ENCODE measurements at regions not wholly inside any gene's neighbourhood (a gene's known extent, or its start where the extent isn't known, plus 50 kb on each side); places are given as distances from the start of the nearest gene placed in this dataset.

- ATAC-seq (ENCODE audit: low read depth): no peak
- ChIA-PET CTCF (no interaction called here), POLR2A (no interaction called here)
- intact Hi-C loops (cut with micrococcal nuclease): no loop called here
- no peak for TF ChIP-seq CTCF (IDR thresholded peaks at IDR 0.05)
- no peaks in the 10 kb centered on the region for H3K36me3 Mint-ChIP-seq (ENCODE audit: low read depth)
- no peak overlapping the region for H3K27ac Mint-ChIP-seq
- H3K9me3 Mint-ChIP-seq: no peaks in the 10 kb centered on the region
- no peak overlapping the region for H3K4me3 Mint-ChIP-seq
- H3K27me3 Mint-ChIP-seq: peaks cover 6% of the 10 kb centered on the region
- no peak for DNase-seq
- no peaks in the 10 kb centered on the region for H3K4me1 Mint-ChIP-seq
Observed at GRCh38 chr9:81462801-81463200, 226.5 kb downstream of the TLE1 start.

GRCh38 chr9:81461196-81461595 lies 228.2 kb downstream of the TLE1 start:
- TF ChIP-seq CTCF (IDR thresholded peaks at IDR 0.05): no peak
- no peaks in the 10 kb centered on the region for H3K36me3 Mint-ChIP-seq (ENCODE audit: low read depth)
- no peaks in the 10 kb centered on the region for H3K4me1 Mint-ChIP-seq
- peaks cover 4% of the 10 kb centered on the region for H3K27me3 Mint-ChIP-seq
- H3K9me3 Mint-ChIP-seq: no peaks in the 10 kb centered on the region
- CTCF ChIA-PET: no interaction called here
- intact Hi-C loops (cut with micrococcal nuclease): no loop called here
- no peak overlapping the region for H3K27ac Mint-ChIP-seq
- no peak overlapping the region for H3K4me3 Mint-ChIP-seq
- ATAC-seq (ENCODE audit: low read depth) (no peak), DNase-seq (no peak)
- POLR2A ChIA-PET: no interaction called here

- ATAC-seq (ENCODE audit: low read depth) (no peak), DNase-seq (no peak)
- Mint-ChIP-seq H3K36me3 (ENCODE audit: low read depth) (no peaks in the 10 kb centered on the region), H3K27me3 (peaks cover 4% of the 10 kb centered on the region), H3K4me3 (no peak overlapping the region), H3K4me1 (no peaks in the 10 kb centered on the region), H3K9me3 (no peaks in the 10 kb centered on the region), H3K27ac (no peak overlapping the region)
- ChIA-PET POLR2A (no interaction called here), CTCF (no interaction called here)
- intact Hi-C loops (cut with micrococcal nuclease): no loop called here
- TF ChIP-seq CTCF (IDR thresholded peaks at IDR 0.05): no peak
Observed at GRCh38 chr9:81460693-81461092, 228.7 kb downstream of the TLE1 start.

- Mint-ChIP-seq H3K4me1 (no peaks in the 10 kb centered on the region), H3K27me3 (peaks cover 4% of the 10 kb centered on the region), H3K27ac (no peak overlapping the region), H3K4me3 (no peak overlapping the region), H3K36me3 (ENCODE audit: low read depth) (no peaks in the 10 kb centered on the region), H3K9me3 (no peaks in the 10 kb centered on the region)
- DNase-seq: no peak
- POLR2A ChIA-PET: no interaction called here
- no peak for TF ChIP-seq CTCF (IDR thresholded peaks at IDR 0.05)
- intact Hi-C loops (cut with micrococcal nuclease): no loop called here
- CTCF ChIA-PET: no interaction called here
- ATAC-seq (ENCODE audit: low read depth): no peak
Observed at GRCh38 chr9:81459591-81459990, 229.8 kb downstream of the TLE1 start.

GRCh38 chr9:81456431-81457006 lies 232.8 kb downstream of the TLE1 start:
- TF ChIP-seq CTCF (IDR thresholded peaks at IDR 0.05): no peak
- CTCF ChIA-PET: no interaction called here
- Mint-ChIP-seq H3K4me3 (no peak overlapping the region), H3K4me1 (no peaks in the 10 kb centered on the region), H3K27me3 (peaks cover 8% of the 10 kb centered on the region), H3K36me3 (ENCODE audit: low read depth) (no peaks in the 10 kb centered on the region), H3K27ac (no peak overlapping the region), H3K9me3 (no peaks in the 10 kb centered on the region)
- POLR2A ChIA-PET: no interaction called here
- ATAC-seq (ENCODE audit: low read depth) (no peak), DNase-seq (no peak)
- intact Hi-C loops (cut with micrococcal nuclease): no loop called here

Measured in activated B cell treated with CpG ODN at 0.5 μM for 24 hours (primary cell).